WTC11 (cell line): ENCODE measurements at regions not wholly inside any gene's neighbourhood (a gene's known extent, or its start where the extent isn't known, plus 50 kb on each side); places are given as distances from the start of the nearest gene placed in this dataset.

Experiments used
- ATAC-seq: fragments of 200-7000 bp; cut with Tn5 transposase; 2 replicates; pipeline ENCODE4 v1.10.0; 2021; ENCODE audit warnings: mild to moderate bottlenecking, moderate library complexity
- CTCF ChIA-PET: fragments of 300-600 bp; sonication (Branson Sonifier 250); formaldehyde crosslinking; loops from one replicate; lab custom pipeline; 2021; ENCODE audit warnings: antibody characterized with exemption; lab: Charles Lee
- POLR2A ChIA-PET: fragments of 350-600 bp; sonication (Branson Sonifier 250); formaldehyde crosslinking; loops from one replicate; lab custom pipeline; 2021; ENCODE audit warnings: antibody characterized with exemption; lab: Charles Lee
- DNase-seq: peaks from one replicate; pipeline ENCODE4 v3.0.0; 2021; ENCODE audit warnings: low spot score
- H3K27ac Mint-ChIP-seq: 2 replicates; pipeline ENCODE4 v1.8.0; 2021; ENCODE audit warnings: mixed read lengths
- H3K27me3 Mint-ChIP-seq: 2 replicates; pipeline ENCODE4 v1.8.0; 2021; ENCODE audit warnings: low read depth, mild to moderate bottlenecking, moderate library complexity, mixed read lengths
- H3K36me3 Mint-ChIP-seq: 2 replicates; pipeline ENCODE4 v1.8.0; 2021; ENCODE audit warnings: mixed read lengths
- H3K4me1 Mint-ChIP-seq: 2 replicates; pipeline ENCODE4 v1.8.0; 2022; ENCODE audit warnings: mixed read lengths
- H3K4me3 Mint-ChIP-seq: 2 replicates; pipeline ENCODE4 v1.8.0; 2021; ENCODE audit warnings: mild to moderate bottlenecking, moderate library complexity, mixed read lengths
- H3K9me3 Mint-ChIP-seq: 2 replicates; pipeline ENCODE4 v1.8.0; 2021; ENCODE audit warnings: mixed read lengths
- CBFB ChIP-seq: sonication (generic); formaldehyde crosslinking; IDR thresholded peaks from 2 replicates; pipeline ENCODE4 v1.8.1; 2022; ENCODE audit warnings: mild to moderate bottlenecking, low read depth, missing genetic modification reagents
- GTF2I ChIP-seq: fragments of 250-450 bp; sonication (Bioruptor Pico); conservative IDR thresholded peaks from 2 replicates; pipeline ENCODE4 v1.4.0; 2021; ENCODE audit warnings: mild to moderate bottlenecking
- KAT7 ChIP-seq: sonication (generic); formaldehyde crosslinking; IDR thresholded peaks from 2 replicates; pipeline ENCODE4 v1.8.1; 2023; ENCODE audit warnings: missing genetic modification reagents, mild to moderate bottlenecking, borderline replicate concordance
- MYBL2 ChIP-seq: sonication (generic); formaldehyde crosslinking; IDR thresholded peaks from 2 replicates; pipeline ENCODE4 v1.8.1; 2023; ENCODE audit warnings: mild to moderate bottlenecking, moderate library complexity, missing genetic modification reagents
- SMAD4 ChIP-seq: sonication (generic); formaldehyde crosslinking; IDR thresholded peaks from 2 replicates; pipeline ENCODE4 v1.8.0; 2022; ENCODE audit warnings: mild to moderate bottlenecking, missing genetic modification reagents
- ZNF232 ChIP-seq: sonication (generic); formaldehyde crosslinking; IDR thresholded peaks from 2 replicates; pipeline ENCODE4 v1.8.0; 2022; ENCODE audit warnings: mild to moderate bottlenecking, missing genetic modification reagents
- ZNF317 ChIP-seq: sonication (generic); formaldehyde crosslinking; IDR thresholded peaks from 2 replicates; pipeline ENCODE4 v1.8.1; 2023; ENCODE audit warnings: low read depth, mild to moderate bottlenecking, moderate library complexity, missing genetic modification reagents, borderline replicate concordance
- TF ChIP-seq, protein P1 (sequence below): sonication (generic); formaldehyde crosslinking; IDR thresholded peaks from 2 replicates; pipeline ENCODE4 v1.8.0; 2023; ENCODE audit warnings: missing genetic modification reagents, mild to moderate bottlenecking, borderline replicate concordance
- TF ChIP-seq, protein P2 (sequence below): sonication (generic); formaldehyde crosslinking; IDR thresholded peaks from 2 replicates; pipeline ENCODE4 v1.8.0; 2022; ENCODE audit warnings: mild to moderate bottlenecking, missing genetic modification reagents
- TF ChIP-seq, protein P3 (sequence below): fragments of 250-450 bp; sonication (Bioruptor Pico); IDR thresholded peaks from 2 replicates; pipeline ENCODE4 v1.9.0; 2021; ENCODE audit warnings: mild to moderate bottlenecking, borderline replicate concordance
- TF ChIP-seq, protein P4 (sequence below): sonication (generic); formaldehyde crosslinking; IDR thresholded peaks from 2 replicates; pipeline ENCODE4 v1.8.1; 2023; ENCODE audit warnings: mild to moderate bottlenecking, missing genetic modification reagents
- TF ChIP-seq, protein P5 (sequence below): sonication (generic); formaldehyde crosslinking; IDR thresholded peaks from 2 replicates; pipeline ENCODE4 v1.8.0; 2023; ENCODE audit warnings: mild to moderate bottlenecking, missing genetic modification reagents

DNA sequence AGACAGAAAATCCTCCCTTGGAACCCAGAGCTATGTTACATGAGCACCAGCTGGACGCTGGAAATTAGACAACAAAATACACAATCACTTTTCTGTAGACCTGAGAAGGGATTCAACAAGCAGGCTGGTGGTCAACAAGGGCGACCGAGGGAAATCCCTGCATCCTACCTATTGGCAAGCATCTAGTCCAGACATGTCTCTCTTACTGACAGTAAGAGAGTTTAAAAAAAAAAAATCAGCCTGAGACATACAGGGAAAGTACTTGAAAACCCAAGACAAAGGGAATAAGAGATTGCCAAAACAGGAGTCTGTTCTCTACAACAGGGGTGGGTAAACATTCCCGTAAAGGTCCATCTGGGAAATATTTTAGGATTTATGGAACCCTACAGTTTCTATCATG lies 108.0 kb downstream of the KDR start:
- Mint-ChIP-seq H3K9me3 (peaks cover 8% of the 10 kb centered on the region), H3K4me3 (no peak overlapping the region), H3K27me3 (no peaks in the 10 kb centered on the region; the same call in 1 of the 2 replicates), H3K36me3 (no peaks in the 10 kb centered on the region), H3K4me1 (peaks cover 33% of the 10 kb centered on the region), H3K27ac (no peak overlapping the region)
- TF ChIP-seq, protein P1, sequence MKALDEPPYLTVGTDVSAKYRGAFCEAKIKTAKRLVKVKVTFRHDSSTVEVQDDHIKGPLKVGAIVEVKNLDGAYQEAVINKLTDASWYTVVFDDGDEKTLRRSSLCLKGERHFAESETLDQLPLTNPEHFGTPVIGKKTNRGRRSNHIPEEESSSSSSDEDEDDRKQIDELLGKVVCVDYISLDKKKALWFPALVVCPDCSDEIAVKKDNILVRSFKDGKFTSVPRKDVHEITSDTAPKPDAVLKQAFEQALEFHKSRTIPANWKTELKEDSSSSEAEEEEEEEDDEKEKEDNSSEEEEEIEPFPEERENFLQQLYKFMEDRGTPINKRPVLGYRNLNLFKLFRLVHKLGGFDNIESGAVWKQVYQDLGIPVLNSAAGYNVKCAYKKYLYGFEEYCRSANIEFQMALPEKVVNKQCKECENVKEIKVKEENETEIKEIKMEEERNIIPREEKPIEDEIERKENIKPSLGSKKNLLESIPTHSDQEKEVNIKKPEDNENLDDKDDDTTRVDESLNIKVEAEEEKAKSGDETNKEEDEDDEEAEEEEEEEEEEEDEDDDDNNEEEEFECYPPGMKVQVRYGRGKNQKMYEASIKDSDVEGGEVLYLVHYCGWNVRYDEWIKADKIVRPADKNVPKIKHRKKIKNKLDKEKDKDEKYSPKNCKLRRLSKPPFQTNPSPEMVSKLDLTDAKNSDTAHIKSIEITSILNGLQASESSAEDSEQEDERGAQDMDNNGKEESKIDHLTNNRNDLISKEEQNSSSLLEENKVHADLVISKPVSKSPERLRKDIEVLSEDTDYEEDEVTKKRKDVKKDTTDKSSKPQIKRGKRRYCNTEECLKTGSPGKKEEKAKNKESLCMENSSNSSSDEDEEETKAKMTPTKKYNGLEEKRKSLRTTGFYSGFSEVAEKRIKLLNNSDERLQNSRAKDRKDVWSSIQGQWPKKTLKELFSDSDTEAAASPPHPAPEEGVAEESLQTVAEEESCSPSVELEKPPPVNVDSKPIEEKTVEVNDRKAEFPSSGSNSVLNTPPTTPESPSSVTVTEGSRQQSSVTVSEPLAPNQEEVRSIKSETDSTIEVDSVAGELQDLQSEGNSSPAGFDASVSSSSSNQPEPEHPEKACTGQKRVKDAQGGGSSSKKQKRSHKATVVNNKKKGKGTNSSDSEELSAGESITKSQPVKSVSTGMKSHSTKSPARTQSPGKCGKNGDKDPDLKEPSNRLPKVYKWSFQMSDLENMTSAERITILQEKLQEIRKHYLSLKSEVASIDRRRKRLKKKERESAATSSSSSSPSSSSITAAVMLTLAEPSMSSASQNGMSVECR (CRISPR knock-in tag), result no peak
- DNase-seq, result no peak
- ChIA-PET POLR2A (no interaction called here), CTCF (interaction anchor here (1.3 kb wide), 1 partner anchor 9 kb away, joined by 5 read pairs; no protein-coding TSS in a partner anchor)
- ATAC-seq, result no peak

DNA sequence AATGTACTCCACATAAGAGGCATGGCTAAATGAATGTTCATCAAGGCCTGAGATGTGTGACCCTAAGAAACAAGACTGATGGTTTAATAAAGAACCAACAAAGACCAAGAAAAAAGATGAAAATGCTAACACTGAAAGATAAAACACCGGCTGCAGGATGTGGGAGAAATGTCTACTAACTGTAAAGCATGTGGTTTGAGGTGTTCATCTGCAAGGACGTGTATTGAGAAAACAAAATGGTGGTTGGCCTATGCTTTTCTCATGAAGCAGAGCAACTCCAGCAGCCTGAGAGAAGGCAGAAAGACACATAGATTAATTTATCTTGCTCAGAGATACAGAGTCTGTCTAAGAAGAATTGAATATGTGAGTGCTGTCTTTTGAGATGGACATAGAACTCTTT lies 109.3 kb downstream of the KDR start:
- Mint-ChIP-seq H3K4me3 (no peak overlapping the region), H3K9me3 (peaks cover 8% of the 10 kb centered on the region), H3K4me1 (peaks cover 30% of the 10 kb centered on the region), H3K27me3 (no peaks in the 10 kb centered on the region; the same call in 1 of the 2 replicates), H3K27ac (no peak overlapping the region), H3K36me3 (no peaks in the 10 kb centered on the region)
- ATAC-seq (no peak), DNase-seq (no peak)
- TF ChIP-seq CBFB (CRISPR knock-in tag), result no peak
- TF ChIP-seq MYBL2 (CRISPR knock-in tag), result no peak
- TF ChIP-seq ZNF232 (CRISPR knock-in tag), result no peak
- ChIA-PET POLR2A (no interaction called here), CTCF (no interaction called here)

DNA sequence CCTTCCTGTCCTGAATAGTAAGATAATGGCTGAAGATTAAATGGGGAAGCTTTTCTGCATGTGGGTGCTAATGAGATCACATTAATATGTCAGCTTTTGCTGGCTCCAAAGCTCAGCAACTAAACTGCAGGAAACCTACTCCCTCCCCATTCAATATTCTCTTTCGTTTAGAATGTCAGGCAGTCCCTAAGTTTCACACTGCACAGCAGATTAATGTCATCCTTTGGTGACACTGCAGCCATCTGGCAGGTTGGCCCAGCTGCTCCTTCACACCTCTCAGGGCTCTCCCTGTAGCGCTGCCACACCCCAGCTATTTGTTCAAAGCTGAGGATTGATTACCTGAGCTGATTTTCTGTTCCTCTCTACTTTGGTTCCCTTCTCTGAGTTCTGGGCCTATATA lies 110.5 kb downstream of the KDR start:
- TF ChIP-seq, protein P2, sequence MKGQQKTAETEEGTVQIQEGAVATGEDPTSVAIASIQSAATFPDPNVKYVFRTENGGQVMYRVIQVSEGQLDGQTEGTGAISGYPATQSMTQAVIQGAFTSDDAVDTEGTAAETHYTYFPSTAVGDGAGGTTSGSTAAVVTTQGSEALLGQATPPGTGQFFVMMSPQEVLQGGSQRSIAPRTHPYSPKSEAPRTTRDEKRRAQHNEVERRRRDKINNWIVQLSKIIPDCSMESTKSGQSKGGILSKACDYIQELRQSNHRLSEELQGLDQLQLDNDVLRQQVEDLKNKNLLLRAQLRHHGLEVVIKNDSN, result no peak
- TF ChIP-seq, protein P3, sequence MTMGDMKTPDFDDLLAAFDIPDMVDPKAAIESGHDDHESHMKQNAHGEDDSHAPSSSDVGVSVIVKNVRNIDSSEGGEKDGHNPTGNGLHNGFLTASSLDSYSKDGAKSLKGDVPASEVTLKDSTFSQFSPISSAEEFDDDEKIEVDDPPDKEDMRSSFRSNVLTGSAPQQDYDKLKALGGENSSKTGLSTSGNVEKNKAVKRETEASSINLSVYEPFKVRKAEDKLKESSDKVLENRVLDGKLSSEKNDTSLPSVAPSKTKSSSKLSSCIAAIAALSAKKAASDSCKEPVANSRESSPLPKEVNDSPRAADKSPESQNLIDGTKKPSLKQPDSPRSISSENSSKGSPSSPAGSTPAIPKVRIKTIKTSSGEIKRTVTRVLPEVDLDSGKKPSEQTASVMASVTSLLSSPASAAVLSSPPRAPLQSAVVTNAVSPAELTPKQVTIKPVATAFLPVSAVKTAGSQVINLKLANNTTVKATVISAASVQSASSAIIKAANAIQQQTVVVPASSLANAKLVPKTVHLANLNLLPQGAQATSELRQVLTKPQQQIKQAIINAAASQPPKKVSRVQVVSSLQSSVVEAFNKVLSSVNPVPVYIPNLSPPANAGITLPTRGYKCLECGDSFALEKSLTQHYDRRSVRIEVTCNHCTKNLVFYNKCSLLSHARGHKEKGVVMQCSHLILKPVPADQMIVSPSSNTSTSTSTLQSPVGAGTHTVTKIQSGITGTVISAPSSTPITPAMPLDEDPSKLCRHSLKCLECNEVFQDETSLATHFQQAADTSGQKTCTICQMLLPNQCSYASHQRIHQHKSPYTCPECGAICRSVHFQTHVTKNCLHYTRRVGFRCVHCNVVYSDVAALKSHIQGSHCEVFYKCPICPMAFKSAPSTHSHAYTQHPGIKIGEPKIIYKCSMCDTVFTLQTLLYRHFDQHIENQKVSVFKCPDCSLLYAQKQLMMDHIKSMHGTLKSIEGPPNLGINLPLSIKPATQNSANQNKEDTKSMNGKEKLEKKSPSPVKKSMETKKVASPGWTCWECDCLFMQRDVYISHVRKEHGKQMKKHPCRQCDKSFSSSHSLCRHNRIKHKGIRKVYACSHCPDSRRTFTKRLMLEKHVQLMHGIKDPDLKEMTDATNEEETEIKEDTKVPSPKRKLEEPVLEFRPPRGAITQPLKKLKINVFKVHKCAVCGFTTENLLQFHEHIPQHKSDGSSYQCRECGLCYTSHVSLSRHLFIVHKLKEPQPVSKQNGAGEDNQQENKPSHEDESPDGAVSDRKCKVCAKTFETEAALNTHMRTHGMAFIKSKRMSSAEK (CRISPR knock-in tag), result no peak
- H3K9me3 Mint-ChIP-seq, result peaks cover 14% of the 10 kb centered on the region
- CTCF ChIA-PET, result interaction anchor here (0.8 to 1.2 kb wide), 2 partner anchors 16 to 44 kb away, joined by 3 to 4 read pairs; no protein-coding TSS in a partner anchor
- no peak for ATAC-seq
- POLR2A ChIA-PET, result no interaction called here
- H3K4me3 Mint-ChIP-seq, result no peak overlapping the region
- peaks cover 29% of the 10 kb centered on the region for H3K4me1 Mint-ChIP-seq
- no peak overlapping the region for H3K27ac Mint-ChIP-seq
- no peak for DNase-seq
- H3K36me3 Mint-ChIP-seq, result no peaks in the 10 kb centered on the region
- no peaks in the 10 kb centered on the region; the same call in 1 of the 2 replicates for H3K27me3 Mint-ChIP-seq

DNA sequence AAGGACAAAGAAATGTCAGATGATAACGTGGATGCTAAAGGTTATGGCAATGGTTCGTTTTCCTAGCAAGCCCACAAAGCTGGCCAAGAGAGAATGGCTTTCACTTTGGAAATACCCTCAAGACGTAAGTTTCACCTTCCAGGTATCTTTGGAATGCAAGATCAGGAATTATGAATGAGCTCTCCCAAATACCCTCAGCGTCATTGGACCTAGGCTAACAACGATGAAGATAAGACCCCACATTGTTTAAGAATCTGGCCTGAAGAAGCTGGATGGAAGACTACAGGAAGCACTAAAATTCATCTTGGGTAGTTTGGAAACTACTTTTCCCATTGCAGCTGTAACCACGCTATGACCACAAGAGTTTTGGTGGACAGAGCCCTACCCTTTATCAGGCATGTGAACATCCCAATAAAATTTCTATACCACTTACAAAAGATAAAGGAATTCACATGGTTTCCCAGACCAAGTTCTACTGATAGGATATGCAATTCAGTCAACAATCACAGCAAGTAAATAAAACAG lies 111.9 kb downstream of the KDR start:
- no peaks in the 10 kb centered on the region for H3K27me3 Mint-ChIP-seq
- peaks cover 23% of the 10 kb centered on the region for H3K9me3 Mint-ChIP-seq
- ATAC-seq, result no peak
- peaks cover 21% of the 10 kb centered on the region for H3K4me1 Mint-ChIP-seq
- POLR2A ChIA-PET, result no interaction called here
- H3K27ac Mint-ChIP-seq, result no peak overlapping the region
- no peak overlapping the region for H3K4me3 Mint-ChIP-seq
- TF ChIP-seq KAT7 (CRISPR knock-in tag) (no peak), ZNF317 (no peak), SMAD4 (CRISPR knock-in tag) (no peak), GTF2I (CRISPR knock-in tag) (no peak)
- TF ChIP-seq, protein P4, sequence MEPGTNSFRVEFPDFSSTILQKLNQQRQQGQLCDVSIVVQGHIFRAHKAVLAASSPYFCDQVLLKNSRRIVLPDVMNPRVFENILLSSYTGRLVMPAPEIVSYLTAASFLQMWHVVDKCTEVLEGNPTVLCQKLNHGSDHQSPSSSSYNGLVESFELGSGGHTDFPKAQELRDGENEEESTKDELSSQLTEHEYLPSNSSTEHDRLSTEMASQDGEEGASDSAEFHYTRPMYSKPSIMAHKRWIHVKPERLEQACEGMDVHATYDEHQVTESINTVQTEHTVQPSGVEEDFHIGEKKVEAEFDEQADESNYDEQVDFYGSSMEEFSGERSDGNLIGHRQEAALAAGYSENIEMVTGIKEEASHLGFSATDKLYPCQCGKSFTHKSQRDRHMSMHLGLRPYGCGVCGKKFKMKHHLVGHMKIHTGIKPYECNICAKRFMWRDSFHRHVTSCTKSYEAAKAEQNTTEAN (CRISPR knock-in tag), result no peak
- TF ChIP-seq, protein P5, sequence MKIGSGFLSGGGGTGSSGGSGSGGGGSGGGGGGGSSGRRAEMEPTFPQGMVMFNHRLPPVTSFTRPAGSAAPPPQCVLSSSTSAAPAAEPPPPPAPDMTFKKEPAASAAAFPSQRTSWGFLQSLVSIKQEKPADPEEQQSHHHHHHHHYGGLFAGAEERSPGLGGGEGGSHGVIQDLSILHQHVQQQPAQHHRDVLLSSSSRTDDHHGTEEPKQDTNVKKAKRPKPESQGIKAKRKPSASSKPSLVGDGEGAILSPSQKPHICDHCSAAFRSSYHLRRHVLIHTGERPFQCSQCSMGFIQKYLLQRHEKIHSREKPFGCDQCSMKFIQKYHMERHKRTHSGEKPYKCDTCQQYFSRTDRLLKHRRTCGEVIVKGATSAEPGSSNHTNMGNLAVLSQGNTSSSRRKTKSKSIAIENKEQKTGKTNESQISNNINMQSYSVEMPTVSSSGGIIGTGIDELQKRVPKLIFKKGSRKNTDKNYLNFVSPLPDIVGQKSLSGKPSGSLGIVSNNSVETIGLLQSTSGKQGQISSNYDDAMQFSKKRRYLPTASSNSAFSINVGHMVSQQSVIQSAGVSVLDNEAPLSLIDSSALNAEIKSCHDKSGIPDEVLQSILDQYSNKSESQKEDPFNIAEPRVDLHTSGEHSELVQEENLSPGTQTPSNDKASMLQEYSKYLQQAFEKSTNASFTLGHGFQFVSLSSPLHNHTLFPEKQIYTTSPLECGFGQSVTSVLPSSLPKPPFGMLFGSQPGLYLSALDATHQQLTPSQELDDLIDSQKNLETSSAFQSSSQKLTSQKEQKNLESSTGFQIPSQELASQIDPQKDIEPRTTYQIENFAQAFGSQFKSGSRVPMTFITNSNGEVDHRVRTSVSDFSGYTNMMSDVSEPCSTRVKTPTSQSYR, result no peak
- CTCF ChIA-PET, result no interaction called here
- no peak for DNase-seq
- no peaks in the 10 kb centered on the region for H3K36me3 Mint-ChIP-seq
